ENCODE measurements at regions not wholly inside any gene's neighbourhood (a gene's known extent, or its start where the extent isn't known, plus 50 kb on each side); places are given as distances from the start of the nearest gene placed in this dataset.

DNA sequence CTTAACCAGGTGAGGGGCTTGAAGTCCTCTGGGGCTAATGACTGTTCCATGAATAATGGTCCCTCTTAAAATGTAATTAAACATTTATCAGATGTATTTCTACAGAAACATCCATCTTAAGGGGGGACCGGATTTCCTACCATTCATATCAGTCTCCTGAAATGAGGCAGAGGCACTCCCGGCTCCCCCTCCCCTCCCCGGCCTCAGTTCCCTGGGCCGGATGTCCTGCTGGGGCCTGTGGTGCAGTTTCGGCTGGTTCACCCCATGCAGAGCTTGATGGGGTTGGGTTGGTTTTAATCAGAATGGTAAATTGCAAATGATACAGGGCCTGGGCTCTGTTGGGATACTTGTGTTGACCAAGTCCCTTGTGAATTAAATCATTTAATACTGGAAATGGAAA lies 349.4 kb downstream of the PREX1 start:
- no peaks in the 10 kb centered on the region for H3K4me1 ChIP-seq
- no peaks in the 10 kb centered on the region for H3K36me3 ChIP-seq
- intact Hi-C loops (cut with DNase I; ENCODE audit: low total_unique reads): no loop called here
- no peak overlapping the region for H3K4me3 ChIP-seq
- TF ChIP-seq, protein P1, sequence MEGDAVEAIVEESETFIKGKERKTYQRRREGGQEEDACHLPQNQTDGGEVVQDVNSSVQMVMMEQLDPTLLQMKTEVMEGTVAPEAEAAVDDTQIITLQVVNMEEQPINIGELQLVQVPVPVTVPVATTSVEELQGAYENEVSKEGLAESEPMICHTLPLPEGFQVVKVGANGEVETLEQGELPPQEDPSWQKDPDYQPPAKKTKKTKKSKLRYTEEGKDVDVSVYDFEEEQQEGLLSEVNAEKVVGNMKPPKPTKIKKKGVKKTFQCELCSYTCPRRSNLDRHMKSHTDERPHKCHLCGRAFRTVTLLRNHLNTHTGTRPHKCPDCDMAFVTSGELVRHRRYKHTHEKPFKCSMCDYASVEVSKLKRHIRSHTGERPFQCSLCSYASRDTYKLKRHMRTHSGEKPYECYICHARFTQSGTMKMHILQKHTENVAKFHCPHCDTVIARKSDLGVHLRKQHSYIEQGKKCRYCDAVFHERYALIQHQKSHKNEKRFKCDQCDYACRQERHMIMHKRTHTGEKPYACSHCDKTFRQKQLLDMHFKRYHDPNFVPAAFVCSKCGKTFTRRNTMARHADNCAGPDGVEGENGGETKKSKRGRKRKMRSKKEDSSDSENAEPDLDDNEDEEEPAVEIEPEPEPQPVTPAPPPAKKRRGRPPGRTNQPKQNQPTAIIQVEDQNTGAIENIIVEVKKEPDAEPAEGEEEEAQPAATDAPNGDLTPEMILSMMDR (IDR thresholded peaks at IDR 0.05): no peak
- no peak for DNase-seq
- no peaks in the 10 kb centered on the region for H3K9me3 ChIP-seq
- peaks cover 0 to 53% of the 10 kb centered on the region in 2 donors for H3K27me3 ChIP-seq
- no peak overlapping the region for H3K27ac ChIP-seq

DNA sequence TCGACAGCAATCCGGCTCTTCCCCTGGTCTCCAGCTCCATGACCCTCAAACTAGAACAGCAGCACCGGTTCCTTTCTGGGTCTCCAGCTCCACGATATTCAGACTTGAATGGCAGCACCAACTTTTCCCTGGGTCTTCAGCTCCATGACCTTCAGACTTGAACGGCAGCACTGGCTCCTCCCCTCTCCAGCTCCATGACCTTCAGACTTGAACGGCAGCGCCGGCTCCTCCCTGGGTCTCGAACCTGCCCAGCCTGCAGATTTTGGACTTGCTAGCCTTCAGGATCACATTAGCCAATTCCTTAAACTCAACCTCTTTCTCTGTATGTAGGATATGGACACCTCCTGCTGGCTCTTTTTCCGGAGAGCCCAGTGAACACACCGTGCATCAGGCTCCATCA lies 350.9 kb downstream of the PREX1 start:
- Histone ChIP-seq H3K9me3 (no peaks in the 10 kb centered on the region), H3K4me1 (no peaks in the 10 kb centered on the region), H3K27ac (no peak overlapping the region), H3K4me3 (no peak overlapping the region), H3K36me3 (no peaks in the 10 kb centered on the region), H3K27me3 (peaks cover 0 to 55% of the 10 kb centered on the region in 2 donors)
- intact Hi-C loops (cut with DNase I; ENCODE audit: low total_unique reads): no loop called here
- DNase-seq: no peak
- TF ChIP-seq, protein P1 (IDR thresholded peaks at IDR 0.05): no peak

DNA sequence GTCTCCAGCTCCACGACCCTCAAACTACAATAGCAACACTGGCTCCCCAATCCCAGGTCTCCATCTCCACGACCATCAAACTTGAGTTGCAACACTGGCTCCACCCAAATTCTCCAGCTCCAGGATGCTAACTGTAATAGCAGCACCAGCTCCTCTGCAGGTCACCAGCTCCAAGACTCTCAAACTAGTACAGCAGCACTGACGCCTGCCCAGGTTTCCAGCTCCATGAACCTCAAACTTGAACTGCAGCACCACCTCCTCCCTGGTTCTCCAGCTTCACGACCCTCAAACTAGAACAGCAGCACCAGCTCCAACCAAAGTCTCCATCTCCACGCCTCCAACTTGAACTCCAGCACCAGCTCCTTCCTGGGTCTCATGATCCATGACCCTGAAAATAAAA lies 353.8 kb downstream of the PREX1 start:
- Histone ChIP-seq H3K27me3 (peaks cover 0 to 49% of the 10 kb centered on the region in 2 donors), H3K4me1 (no peaks in the 10 kb centered on the region), H3K4me3 (no peak overlapping the region), H3K36me3 (no peaks in the 10 kb centered on the region), H3K27ac (no peak overlapping the region), H3K9me3 (no peaks in the 10 kb centered on the region)
- DNase-seq: no peak
- intact Hi-C loops (cut with DNase I; ENCODE audit: low total_unique reads): no loop called here
- TF ChIP-seq, protein P1 (IDR thresholded peaks at IDR 0.05): no peak

- DNase-seq: no peak
- intact Hi-C loops (cut with DNase I; ENCODE audit: low total_unique reads): no loop called here
- H3K4me3 ChIP-seq: no peak overlapping the region
- TF ChIP-seq, protein P1 (IDR thresholded peaks at IDR 0.05): no peak
- no peaks in the 10 kb centered on the region for H3K4me1 ChIP-seq
- H3K27ac ChIP-seq: no peak overlapping the region
- no peaks in the 10 kb centered on the region for H3K9me3 ChIP-seq
- H3K27me3 ChIP-seq: peaks cover 0 to 41% of the 10 kb centered on the region in 2 donors
- H3K36me3 ChIP-seq: no peaks in the 10 kb centered on the region
Observed at GRCh38 chr20:48471759-48472408, 355.9 kb downstream of the PREX1 start.

DNA sequence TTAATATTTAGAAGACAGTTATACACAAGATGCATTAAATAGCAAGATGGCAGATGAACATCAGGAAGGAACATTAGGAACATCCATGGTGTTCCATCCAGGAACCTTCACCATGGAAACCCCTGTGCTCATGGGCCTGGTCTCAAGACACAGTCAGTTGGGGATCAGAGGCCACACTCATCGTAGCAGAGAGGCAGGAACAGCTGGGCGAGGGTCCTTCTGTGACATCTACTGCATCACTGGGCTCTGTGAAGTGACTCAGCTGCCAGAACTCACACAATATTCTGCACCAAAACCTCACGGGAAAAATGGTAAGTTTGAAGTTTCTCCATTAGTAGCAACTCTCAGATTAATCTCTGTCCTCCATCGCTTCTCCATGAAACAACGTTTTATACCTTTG lies 356.6 kb downstream of the PREX1 start:
- Histone ChIP-seq H3K27me3 (peaks cover 0 to 41% of the 10 kb centered on the region in 2 donors), H3K27ac (no peak overlapping the region), H3K4me3 (no peak overlapping the region), H3K36me3 (no peaks in the 10 kb centered on the region), H3K9me3 (no peaks in the 10 kb centered on the region), H3K4me1 (no peaks in the 10 kb centered on the region)
- intact Hi-C loops (cut with DNase I; ENCODE audit: low total_unique reads): no loop called here
- DNase-seq: no peak
- TF ChIP-seq, protein P1 (IDR thresholded peaks at IDR 0.05): no peak

DNA sequence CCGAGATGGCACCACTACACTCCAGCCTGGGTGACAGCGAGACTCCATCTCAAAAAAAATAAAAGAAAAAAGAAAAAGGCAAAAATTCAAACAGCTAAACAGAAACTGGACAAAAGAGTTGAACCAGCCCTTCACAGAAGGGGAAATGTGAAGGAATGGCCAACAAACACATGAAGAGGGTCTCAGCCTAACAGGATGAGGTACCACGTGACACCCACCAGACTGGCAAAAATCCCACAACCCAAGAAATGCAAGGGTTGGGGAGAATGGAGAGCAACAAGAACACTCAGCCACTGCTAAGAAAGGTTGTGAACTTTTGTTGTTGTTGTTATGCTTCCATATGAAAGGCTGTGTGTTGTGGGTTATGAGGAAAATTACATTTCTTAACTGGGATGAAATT lies 357.7 kb downstream of the PREX1 start:
- Histone ChIP-seq H3K4me1 (no peaks in the 10 kb centered on the region), H3K27me3 (peaks cover 0 to 39% of the 10 kb centered on the region in 2 donors), H3K27ac (no peak overlapping the region), H3K4me3 (no peak overlapping the region), H3K36me3 (no peaks in the 10 kb centered on the region), H3K9me3 (no peaks in the 10 kb centered on the region)
- intact Hi-C loops (cut with DNase I; ENCODE audit: low total_unique reads): no loop called here
- no peak for DNase-seq
- TF ChIP-seq, protein P1 (IDR thresholded peaks at IDR 0.05): no peak
